ENCODE measurements at regions not wholly inside any gene's neighbourhood (a gene's known extent, or its start where the extent isn't known, plus 50 kb on each side); places are given as distances from the start of the nearest gene placed in this dataset.

DNA sequence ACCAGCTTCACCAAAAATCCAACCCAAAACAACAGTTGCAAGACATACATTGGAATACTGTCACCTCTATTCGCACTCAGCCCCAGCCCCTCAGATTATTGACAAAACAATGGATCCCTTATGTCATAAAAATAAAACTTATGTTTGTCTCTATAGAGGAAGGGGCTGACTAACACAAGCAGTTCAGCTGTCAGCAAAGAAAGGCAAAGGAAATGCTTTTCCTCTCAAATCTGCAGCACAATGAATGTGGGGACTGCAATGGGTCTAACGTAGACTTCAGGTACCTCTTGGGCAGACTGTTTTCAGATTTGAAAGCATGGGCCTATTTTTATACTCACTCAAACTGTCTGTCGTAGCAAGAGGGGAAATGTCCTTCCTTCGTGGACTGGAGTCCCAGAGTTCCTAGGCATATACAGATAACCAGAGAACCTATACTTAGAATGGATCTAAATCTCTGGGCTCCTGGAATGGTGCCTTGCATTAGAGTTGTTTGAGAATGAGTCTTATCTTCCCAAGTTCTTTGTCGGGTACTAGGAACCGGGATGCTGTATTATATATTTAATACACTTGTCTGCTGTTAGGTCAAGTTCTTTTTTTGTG is 307.7 kb upstream of the DDX53 start:
- TF ChIP-seq, protein P1, sequence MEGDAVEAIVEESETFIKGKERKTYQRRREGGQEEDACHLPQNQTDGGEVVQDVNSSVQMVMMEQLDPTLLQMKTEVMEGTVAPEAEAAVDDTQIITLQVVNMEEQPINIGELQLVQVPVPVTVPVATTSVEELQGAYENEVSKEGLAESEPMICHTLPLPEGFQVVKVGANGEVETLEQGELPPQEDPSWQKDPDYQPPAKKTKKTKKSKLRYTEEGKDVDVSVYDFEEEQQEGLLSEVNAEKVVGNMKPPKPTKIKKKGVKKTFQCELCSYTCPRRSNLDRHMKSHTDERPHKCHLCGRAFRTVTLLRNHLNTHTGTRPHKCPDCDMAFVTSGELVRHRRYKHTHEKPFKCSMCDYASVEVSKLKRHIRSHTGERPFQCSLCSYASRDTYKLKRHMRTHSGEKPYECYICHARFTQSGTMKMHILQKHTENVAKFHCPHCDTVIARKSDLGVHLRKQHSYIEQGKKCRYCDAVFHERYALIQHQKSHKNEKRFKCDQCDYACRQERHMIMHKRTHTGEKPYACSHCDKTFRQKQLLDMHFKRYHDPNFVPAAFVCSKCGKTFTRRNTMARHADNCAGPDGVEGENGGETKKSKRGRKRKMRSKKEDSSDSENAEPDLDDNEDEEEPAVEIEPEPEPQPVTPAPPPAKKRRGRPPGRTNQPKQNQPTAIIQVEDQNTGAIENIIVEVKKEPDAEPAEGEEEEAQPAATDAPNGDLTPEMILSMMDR (conservative IDR thresholded peaks at IDR 0.05 in 1 of 2, IDR thresholded peaks at IDR 0.05 in 1 of 2; ENCODE audit: extremely low read depth in 1 of 2, insufficient read depth in 1 of 2, low read depth in 1 of 2, low read length in 2 of 2) = no peak
- TF ChIP-seq EZH2 (IDR thresholded peaks at IDR 0.05; ENCODE audit: borderline replicate concordance, low read length) = no peak
